IPS-18a (cell line): ENCODE measurements at regions not wholly inside any gene's neighbourhood (a gene's known extent, or its start where the extent isn't known, plus 50 kb on each side); places are given as distances from the start of the nearest gene placed in this dataset.

Experiments
- H3K27ac ChIP-seq: one replicate; pipeline ENCODE4 v1.5.1; 2013; ENCODE audit warnings: low read length
- H3K27me3 ChIP-seq: one replicate; pipeline ENCODE4 v1.6.1; 2013; ENCODE audit warnings: mild to moderate bottlenecking, low read length; ENCODE audit not compliant: control insufficient read depth, insufficient read depth
- H3K36me3 ChIP-seq: one replicate; pipeline ENCODE4 v1.6.1; 2013; ENCODE audit warnings: low read depth, low read length; ENCODE audit not compliant: control insufficient read depth
- H3K4me1 ChIP-seq: one replicate; pipeline ENCODE4 v1.6.1; 2013; ENCODE audit warnings: low read depth, low read length; ENCODE audit not compliant: control insufficient read depth
- H3K4me3 ChIP-seq: one replicate; pipeline ENCODE4 v1.5.1; 2013; ENCODE audit warnings: low read length
- H3K9ac ChIP-seq: one replicate; pipeline ENCODE4 v1.6.1; 2013; ENCODE audit warnings: mild to moderate bottlenecking, low read length, moderate library complexity
- H3K9me3 ChIP-seq: one replicate; pipeline ENCODE4 v1.6.1; 2013; ENCODE audit warnings: low read depth, low read length; ENCODE audit not compliant: control insufficient read depth

DNA sequence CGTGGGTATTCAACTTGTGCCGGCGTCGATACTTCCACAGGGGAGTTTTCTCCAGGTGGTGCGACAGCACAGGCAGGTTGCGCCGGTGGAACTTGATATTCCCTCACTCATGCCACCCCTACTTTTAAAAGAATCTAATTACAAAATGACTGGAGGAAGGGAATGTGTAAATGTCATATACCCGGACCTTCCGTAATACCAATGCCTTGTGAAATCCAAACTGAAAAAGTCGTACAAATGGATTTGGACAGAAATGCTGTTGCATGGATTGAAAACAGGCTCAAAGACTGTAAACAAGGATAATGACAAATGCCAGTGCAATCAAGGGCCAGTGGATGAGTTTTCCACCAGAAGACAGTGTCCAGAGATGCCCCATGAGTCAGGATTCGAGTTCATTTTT is 235.3 kb upstream of the USP25 start:
- Histone ChIP-seq H3K9me3 (no peaks in the 10 kb centered on the region), H3K27ac (no peak overlapping the region), H3K4me1 (no peaks in the 10 kb centered on the region), H3K9ac (no peak overlapping the region), H3K36me3 (no peaks in the 10 kb centered on the region), H3K27me3 (no peaks in the 10 kb centered on the region), H3K4me3 (no peak overlapping the region)

DNA sequence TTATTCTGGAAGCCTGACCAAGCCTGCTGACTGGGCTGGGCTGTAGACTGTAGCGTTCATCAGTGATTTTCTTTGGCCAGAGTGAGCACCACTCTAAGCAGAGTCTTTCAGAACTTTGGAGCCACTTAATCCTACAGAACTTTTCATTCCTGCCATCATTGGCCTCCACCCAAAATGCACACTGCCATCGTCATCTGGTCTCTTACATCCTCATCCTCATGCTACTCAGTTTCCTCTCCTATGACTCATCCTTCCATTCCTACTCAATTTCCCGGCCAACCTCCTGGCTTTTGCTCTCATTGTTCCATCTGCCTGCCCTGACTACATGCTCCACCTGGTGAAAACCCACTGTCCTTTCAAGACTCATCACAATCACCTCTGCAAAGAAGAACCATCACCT is 233.8 kb upstream of the USP25 start:
- Histone ChIP-seq H3K4me1 (no peaks in the 10 kb centered on the region), H3K27me3 (no peaks in the 10 kb centered on the region), H3K27ac (no peak overlapping the region), H3K9ac (no peak overlapping the region), H3K36me3 (no peaks in the 10 kb centered on the region), H3K4me3 (no peak overlapping the region), H3K9me3 (no peaks in the 10 kb centered on the region)

DNA sequence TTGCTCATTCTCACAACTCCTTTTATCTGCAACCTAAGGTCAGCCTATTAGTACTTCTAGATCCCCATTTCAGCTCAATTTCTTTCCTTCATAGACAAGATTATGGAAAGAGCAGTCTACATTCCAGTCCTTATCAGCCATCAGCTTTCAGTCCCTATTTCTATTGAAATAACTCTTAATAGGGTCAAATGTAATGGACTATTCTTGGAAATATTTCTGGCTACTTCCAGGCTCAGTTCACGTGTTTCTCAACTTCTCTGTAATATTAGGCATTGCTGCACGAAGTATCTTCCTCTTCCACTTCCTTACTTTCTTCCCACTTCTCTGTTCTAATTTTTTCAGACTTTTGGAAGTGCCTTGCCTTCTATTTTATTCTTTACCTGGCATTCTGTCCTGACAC is 232.9 kb upstream of the USP25 start:
- Histone ChIP-seq H3K4me3 (no peak overlapping the region), H3K27ac (no peak overlapping the region), H3K4me1 (no peaks in the 10 kb centered on the region), H3K36me3 (no peaks in the 10 kb centered on the region), H3K9ac (no peak overlapping the region), H3K27me3 (no peaks in the 10 kb centered on the region), H3K9me3 (no peaks in the 10 kb centered on the region)

DNA sequence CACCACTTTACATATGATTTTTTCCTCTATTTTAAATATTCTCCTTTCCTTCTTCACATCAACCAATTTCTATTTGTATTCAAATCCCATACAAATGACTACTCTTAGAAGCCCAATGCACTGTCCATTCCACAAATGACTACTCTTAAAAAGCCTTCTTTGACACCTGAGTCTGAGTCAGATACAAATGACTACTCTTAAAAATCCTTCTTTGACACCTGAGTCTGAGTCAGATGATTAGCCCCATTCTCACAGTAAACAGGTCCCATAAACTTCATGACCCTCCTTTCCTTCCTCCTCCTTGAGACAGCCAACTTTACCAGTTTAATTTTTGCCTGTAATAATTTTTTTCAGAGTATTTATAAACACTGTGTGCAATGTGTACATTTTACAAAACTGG is 231.3 kb upstream of the USP25 start:
- Histone ChIP-seq H3K27me3 (no peaks in the 10 kb centered on the region), H3K9me3 (no peaks in the 10 kb centered on the region), H3K9ac (no peak overlapping the region), H3K27ac (no peak overlapping the region), H3K4me3 (no peak overlapping the region), H3K36me3 (no peaks in the 10 kb centered on the region), H3K4me1 (no peaks in the 10 kb centered on the region)

DNA sequence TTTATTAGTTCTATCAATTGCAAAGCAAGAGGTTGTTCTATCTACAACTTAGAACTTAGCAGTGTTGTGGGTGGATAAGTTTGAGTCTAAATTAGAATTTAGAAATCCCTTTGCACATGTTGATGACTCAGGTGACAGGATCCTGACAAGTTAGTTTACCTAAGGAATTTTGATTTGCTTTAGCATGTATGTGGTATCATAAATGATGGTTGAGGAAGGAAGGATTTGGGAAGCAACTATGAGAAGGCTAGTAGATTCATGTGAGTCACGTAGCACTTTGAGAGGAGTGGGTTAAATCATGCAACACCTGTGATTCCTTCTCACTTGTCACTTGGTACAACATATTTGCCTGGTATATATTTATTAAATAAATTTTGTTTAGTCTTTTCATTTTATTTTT is 223.7 kb upstream of the USP25 start:
- no peaks in the 10 kb centered on the region for H3K27me3 ChIP-seq
- H3K4me3 ChIP-seq = no peak overlapping the region
- H3K9me3 ChIP-seq = no peaks in the 10 kb centered on the region
- H3K4me1 ChIP-seq = no peaks in the 10 kb centered on the region
- no peak overlapping the region for H3K9ac ChIP-seq
- H3K36me3 ChIP-seq = no peaks in the 10 kb centered on the region
- H3K27ac ChIP-seq = no peak overlapping the region

DNA sequence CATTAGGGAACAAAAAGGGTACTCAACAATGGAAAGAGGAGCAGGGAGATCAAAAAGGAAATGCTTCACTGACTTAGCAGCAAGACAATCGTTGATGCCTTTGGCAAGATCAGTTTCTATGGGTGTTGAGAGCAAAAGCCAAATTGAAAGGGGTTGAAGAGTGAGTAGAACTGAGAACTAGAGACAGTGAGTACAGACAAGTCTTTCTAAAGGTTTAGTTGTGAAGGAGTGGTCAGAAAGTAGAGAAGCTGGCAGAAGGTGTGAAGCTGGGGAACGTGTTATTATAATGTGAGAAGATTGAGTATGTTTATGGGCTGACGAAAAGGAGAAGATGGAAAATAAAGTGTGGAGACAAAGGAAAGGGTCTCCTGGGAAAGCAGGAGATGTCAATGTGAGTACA is 221.2 kb upstream of the USP25 start:
- Histone ChIP-seq H3K9ac (no peak overlapping the region), H3K27me3 (no peaks in the 10 kb centered on the region), H3K4me1 (peaks cover 4% of the 10 kb centered on the region), H3K36me3 (no peaks in the 10 kb centered on the region), H3K9me3 (no peaks in the 10 kb centered on the region), H3K4me3 (no peak overlapping the region), H3K27ac (no peak overlapping the region)

DNA sequence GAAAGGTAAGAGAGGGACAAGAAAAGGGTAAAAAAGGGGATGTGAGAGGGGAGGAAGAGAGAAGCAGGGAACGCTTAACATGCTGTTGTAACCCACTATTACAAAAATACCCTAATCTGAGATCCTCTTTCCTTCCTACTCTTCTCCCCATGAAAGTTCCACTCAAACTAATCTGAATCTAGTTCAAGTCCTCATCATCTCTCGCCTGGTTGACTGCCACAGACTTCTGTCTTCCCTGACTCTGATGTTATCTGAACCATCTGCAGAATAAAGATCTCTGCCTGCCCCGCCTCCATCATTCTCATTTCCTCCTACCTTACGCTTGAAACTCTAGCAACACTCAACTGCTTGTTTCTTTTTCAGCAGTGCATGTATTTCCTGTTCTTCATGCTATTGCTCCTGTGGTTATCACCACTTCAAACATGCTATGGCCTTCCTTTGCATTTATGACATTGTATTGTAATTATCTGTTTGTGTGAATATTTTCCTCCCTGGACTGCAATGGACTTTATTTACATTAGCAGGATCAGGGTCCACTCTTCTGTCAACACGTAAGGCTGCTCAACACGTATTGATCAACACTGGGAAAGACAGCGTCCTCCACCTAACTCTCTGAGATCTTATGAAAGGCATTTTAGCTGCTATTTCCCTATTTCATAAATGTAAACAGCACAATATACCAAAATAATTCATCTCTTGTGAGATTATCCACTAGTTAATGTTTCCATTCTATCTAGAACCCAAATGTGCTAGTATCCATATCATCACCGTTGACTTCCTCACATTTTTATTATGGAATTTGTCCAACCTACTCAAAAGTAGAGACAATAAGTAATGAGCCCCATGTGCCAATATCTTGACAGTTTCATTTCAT is 215.5 kb upstream of the USP25 start:
- H3K36me3 ChIP-seq = no peaks in the 10 kb centered on the region
- no peak overlapping the region for H3K9ac ChIP-seq
- H3K4me1 ChIP-seq = peaks cover 4% of the 10 kb centered on the region
- no peaks in the 10 kb centered on the region for H3K9me3 ChIP-seq
- H3K27me3 ChIP-seq = no peaks in the 10 kb centered on the region
- no peak overlapping the region for H3K4me3 ChIP-seq
- no peak overlapping the region for H3K27ac ChIP-seq

DNA sequence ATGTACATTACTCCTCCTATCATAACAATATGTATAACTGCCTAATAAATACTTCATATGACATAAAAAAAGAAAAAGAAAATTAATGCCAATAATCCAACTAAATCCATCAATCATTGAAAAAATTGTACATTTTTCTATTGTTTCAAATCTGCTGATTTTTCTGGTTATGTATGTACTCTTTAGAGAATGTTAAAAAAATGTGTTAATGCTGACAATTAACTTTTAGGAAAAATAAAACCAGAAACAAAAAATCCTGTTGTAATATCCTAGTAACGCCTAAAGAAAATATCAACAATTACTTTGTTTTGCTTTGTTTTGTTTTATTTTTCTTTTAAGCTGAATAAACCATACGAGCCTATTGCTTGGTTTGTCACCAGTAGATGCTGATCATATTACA is 213.9 kb upstream of the USP25 start:
- H3K9me3 ChIP-seq = no peaks in the 10 kb centered on the region
- H3K4me3 ChIP-seq = no peak overlapping the region
- H3K9ac ChIP-seq = no peak overlapping the region
- H3K36me3 ChIP-seq = no peaks in the 10 kb centered on the region
- no peaks in the 10 kb centered on the region for H3K27me3 ChIP-seq
- H3K27ac ChIP-seq = no peak overlapping the region
- peaks cover 4% of the 10 kb centered on the region for H3K4me1 ChIP-seq

DNA sequence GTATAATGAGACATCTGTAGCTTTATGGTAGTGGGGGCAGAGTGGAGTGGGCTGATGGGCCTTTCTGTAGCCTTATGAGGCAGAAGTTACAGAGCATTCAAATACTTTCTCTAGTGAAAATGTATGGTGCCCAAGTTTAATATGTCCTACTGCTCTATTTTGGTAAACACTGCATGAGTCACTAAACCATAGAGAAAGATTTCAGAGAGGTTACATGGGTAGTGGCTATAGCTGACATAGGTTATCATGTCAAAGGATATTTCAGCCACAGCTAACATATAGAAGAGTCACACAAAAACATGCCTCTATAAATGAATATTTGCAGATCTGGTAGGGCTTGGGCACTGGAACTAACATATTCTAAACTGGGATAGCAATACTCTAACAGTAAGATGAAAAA is 212.4 kb upstream of the USP25 start:
- H3K4me3 ChIP-seq = no peak overlapping the region
- H3K27me3 ChIP-seq = no peaks in the 10 kb centered on the region
- H3K36me3 ChIP-seq = no peaks in the 10 kb centered on the region
- no peak overlapping the region for H3K9ac ChIP-seq
- H3K27ac ChIP-seq = no peak overlapping the region
- H3K9me3 ChIP-seq = no peaks in the 10 kb centered on the region
- no peaks in the 10 kb centered on the region for H3K4me1 ChIP-seq

DNA sequence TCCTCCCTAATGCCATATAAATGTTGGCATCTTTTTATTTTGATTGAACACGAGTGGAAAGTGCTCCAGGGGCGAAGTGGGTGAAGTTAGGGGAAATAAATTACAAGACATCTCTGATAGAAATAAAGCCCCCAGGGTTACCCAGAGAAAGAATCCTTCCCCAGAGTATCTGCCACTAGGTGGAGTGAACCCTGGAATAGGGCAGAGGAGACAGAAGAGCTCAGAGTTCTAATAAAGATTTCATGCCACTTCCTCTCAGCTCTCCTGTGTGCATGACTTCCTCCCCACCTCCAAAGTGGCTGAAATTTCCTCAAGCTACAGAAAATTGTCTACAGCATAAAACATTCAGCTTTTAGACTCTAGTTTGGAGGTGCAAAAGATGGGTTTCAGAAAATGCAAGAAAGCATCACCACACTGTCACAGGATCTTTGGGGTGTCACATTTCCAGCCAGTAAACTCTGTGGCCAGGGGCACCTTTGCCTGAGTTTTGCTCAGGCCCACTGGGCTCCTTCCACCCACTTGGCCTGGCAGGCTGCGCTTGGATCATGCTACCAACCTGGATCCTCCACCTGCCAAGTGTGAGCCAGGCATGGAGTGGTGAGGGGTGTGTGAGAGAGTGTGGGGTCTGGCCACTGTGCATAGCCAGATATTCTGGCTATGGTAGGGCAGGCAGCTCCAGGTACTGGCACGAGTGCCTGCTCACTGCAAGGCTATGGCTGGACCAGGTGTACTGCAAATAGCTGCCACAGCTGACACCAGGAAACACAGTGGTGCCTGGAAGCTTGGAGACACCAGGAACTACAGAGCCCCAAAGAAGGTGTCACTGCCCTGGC is 208.8 kb upstream of the USP25 start:
- Histone ChIP-seq H3K27ac (no peak overlapping the region), H3K27me3 (no peaks in the 10 kb centered on the region), H3K9ac (no peak overlapping the region), H3K36me3 (no peaks in the 10 kb centered on the region), H3K9me3 (no peaks in the 10 kb centered on the region), H3K4me1 (no peaks in the 10 kb centered on the region), H3K4me3 (no peak overlapping the region)

DNA sequence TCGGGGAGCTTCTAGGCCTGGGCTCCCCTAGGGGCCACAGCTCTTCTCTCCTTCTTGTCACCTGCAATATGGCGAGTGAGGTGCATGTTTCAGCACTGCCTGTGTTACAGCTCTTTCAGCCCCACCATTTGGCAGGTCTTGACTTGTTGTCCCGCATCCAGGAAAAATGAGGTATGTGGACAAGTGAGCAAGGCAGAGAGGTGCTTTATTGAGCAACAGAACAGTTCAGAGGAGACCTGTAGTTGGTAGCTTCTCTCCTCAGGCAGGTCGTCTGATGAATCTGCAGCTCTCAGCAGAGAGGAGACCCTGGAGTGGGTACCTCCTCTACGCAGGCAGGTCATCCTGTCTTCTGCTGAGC is 208.2 kb upstream of the USP25 start:
- Histone ChIP-seq H3K4me1 (no peaks in the 10 kb centered on the region), H3K4me3 (no peak overlapping the region), H3K27ac (no peak overlapping the region), H3K36me3 (no peaks in the 10 kb centered on the region), H3K27me3 (no peaks in the 10 kb centered on the region), H3K9ac (no peak overlapping the region), H3K9me3 (no peaks in the 10 kb centered on the region)

DNA sequence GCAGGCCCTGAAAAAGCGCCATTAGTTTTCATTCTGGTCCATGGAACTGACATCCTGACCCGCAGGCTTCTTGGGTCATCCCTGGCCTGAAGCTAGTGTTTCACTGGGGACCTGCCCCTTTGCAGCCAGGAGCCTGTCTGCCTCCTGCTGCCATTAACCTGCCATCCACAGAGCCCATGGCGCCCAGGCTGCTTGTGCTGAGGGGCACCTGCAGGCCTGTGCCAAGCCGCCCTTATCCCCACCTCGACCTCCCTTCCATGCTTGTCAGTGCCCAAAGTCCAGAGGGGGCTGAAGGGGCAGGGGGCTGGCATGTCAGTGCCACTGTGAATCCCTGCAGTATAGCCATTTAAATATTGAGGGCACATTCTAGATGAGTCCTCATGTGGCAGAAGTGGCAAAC is 207.6 kb upstream of the USP25 start:
- H3K4me3 ChIP-seq = no peak overlapping the region
- no peak overlapping the region for H3K9ac ChIP-seq

More for the DNA sequence above, 207.6 kb upstream of the USP25 start:
- Histone ChIP-seq H3K27ac (no peak overlapping the region), H3K4me1 (no peaks in the 10 kb centered on the region), H3K27me3 (no peaks in the 10 kb centered on the region), H3K9me3 (no peaks in the 10 kb centered on the region), H3K36me3 (no peaks in the 10 kb centered on the region)
